Liver (tissue), 3 donors: ENCODE measurements at regions not wholly inside any gene's neighbourhood (a gene's known extent, or its start where the extent isn't known, plus 50 kb on each side); places are given as distances from the start of the nearest gene placed in this dataset.

Experiments
- CTCF ChIP-seq: fragments of 150-350 bp; IDR thresholded peaks from 2 replicates; pipeline ENCODE4 v1.5.1; 2017; ENCODE audit warnings: improper control_type of control experiment, low read depth, low read length; ENCODE audit not compliant: missing input control
- RAD21 ChIP-seq, 2 donors: IDR thresholded peaks; 2 replicates each; pipeline ENCODE4 v1.6.1; 2016; ENCODE audit warnings: antibody characterized with exemption in 2 of 2, mild to moderate bottlenecking in 2 of 2
- TF ChIP-seq, protein P1 (sequence below): IDR thresholded peaks from 2 replicates; pipeline ENCODE4 v1.6.1; 2016; ENCODE audit warnings: antibody characterized with exemption, mild to moderate bottlenecking
- TF ChIP-seq, protein P2 (sequence below): IDR thresholded peaks from 2 replicates; pipeline ENCODE4 v1.6.1; 2016; ENCODE audit warnings: antibody characterized with exemption
- donor health status: healthy.
- donor health status: healthy.

- TF ChIP-seq CTCF (no peak), RAD21 (IDR thresholded peaks at IDR 0.05) (no peak)
- TF ChIP-seq, protein P1, sequence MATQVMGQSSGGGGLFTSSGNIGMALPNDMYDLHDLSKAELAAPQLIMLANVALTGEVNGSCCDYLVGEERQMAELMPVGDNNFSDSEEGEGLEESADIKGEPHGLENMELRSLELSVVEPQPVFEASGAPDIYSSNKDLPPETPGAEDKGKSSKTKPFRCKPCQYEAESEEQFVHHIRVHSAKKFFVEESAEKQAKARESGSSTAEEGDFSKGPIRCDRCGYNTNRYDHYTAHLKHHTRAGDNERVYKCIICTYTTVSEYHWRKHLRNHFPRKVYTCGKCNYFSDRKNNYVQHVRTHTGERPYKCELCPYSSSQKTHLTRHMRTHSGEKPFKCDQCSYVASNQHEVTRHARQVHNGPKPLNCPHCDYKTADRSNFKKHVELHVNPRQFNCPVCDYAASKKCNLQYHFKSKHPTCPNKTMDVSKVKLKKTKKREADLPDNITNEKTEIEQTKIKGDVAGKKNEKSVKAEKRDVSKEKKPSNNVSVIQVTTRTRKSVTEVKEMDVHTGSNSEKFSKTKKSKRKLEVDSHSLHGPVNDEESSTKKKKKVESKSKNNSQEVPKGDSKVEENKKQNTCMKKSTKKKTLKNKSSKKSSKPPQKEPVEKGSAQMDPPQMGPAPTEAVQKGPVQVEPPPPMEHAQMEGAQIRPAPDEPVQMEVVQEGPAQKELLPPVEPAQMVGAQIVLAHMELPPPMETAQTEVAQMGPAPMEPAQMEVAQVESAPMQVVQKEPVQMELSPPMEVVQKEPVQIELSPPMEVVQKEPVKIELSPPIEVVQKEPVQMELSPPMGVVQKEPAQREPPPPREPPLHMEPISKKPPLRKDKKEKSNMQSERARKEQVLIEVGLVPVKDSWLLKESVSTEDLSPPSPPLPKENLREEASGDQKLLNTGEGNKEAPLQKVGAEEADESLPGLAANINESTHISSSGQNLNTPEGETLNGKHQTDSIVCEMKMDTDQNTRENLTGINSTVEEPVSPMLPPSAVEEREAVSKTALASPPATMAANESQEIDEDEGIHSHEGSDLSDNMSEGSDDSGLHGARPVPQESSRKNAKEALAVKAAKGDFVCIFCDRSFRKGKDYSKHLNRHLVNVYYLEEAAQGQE: no peak
- TF ChIP-seq, protein P2, sequence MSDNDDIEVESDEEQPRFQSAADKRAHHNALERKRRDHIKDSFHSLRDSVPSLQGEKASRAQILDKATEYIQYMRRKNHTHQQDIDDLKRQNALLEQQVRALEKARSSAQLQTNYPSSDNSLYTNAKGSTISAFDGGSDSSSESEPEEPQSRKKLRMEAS: no peak
These were observed 185.2 kb downstream of the KLF12 start for GRCh38 chr13:73948848-73949529.
